ENCODE measurements at regions not wholly inside any gene's neighbourhood (a gene's known extent, or its start where the extent isn't known, plus 50 kb on each side); places are given as distances from the start of the nearest gene placed in this dataset.

DNA sequence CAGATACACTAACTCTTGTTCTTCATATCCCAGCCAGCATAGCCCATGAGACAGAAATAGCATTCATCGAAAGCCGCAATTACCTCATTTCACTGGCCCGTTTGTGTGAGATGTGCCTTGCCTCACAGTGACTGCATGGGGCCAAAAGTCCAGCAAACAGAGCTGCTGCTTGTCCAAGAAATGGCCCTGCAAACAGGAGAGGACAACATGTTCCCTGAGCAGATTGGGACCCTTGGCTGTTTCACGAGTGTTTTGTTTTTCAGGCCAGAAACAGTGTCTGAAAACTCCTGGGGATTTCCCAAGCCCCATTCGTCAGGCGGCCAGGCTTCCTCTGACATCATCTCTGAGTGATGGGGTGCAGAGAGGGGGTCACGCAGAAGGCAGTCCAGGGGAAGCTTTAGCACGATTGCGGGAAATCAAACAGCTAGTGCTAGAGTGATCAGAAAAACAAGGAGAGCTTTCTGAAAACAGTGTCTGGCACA lies 503.6 kb upstream of the PAPPA start:
- TF ChIP-seq, protein P1, sequence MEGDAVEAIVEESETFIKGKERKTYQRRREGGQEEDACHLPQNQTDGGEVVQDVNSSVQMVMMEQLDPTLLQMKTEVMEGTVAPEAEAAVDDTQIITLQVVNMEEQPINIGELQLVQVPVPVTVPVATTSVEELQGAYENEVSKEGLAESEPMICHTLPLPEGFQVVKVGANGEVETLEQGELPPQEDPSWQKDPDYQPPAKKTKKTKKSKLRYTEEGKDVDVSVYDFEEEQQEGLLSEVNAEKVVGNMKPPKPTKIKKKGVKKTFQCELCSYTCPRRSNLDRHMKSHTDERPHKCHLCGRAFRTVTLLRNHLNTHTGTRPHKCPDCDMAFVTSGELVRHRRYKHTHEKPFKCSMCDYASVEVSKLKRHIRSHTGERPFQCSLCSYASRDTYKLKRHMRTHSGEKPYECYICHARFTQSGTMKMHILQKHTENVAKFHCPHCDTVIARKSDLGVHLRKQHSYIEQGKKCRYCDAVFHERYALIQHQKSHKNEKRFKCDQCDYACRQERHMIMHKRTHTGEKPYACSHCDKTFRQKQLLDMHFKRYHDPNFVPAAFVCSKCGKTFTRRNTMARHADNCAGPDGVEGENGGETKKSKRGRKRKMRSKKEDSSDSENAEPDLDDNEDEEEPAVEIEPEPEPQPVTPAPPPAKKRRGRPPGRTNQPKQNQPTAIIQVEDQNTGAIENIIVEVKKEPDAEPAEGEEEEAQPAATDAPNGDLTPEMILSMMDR (IDR thresholded peaks at IDR 0.05; ENCODE audit: insufficient read depth, low read length, missing control alignments), result no peak
- ChIA-PET CTCF (interaction anchor here (0.9 to 1.3 kb wide), 2 partner anchors 10 to 12 kb away, joined by 4 to 5 read pairs; no protein-coding TSS in a partner anchor), POLR2A (interaction anchor here (0.9 to 2.1 kb wide), 4 partner anchors 9 to 43 kb away, joined by 3 to 28 read pairs (median 4); no protein-coding TSS in a partner anchor)
- H3K4me3 ChIP-seq (ENCODE audit: low read depth, low read length), result no peak overlapping the region
- peak; percentile 58 for DNase-seq (ENCODE audit: low read depth, low spot score)

DNA sequence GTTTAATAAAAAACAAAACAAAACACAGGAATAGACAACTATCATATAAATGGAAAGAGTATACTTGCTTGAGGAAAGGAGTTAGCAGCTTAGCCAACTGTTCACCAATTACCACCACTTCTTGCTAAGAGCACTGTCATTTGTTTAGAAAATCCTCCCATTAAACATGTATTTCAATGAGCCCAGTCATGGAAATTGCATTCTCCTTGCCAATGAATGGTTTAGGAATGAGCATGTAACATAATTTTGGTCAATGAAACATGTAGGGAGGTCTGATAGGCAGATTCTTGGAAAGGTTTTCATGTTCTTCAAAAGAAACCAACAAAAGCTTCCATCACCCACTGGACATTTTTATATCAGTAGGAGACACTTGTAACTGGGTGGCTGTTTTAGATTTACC lies 502.8 kb upstream of the PAPPA start:
- H3K4me3 ChIP-seq (ENCODE audit: low read depth, low read length), result no peak overlapping the region
- DNase-seq (ENCODE audit: low read depth, low spot score), result peak; percentile 95
- TF ChIP-seq, protein P1 (IDR thresholded peaks at IDR 0.05; ENCODE audit: insufficient read depth, low read length, missing control alignments), result no peak
- POLR2A ChIA-PET, result interaction anchor here (0.9 to 2.1 kb wide), 5 partner anchors 10 to 44 kb away, joined by 3 to 28 read pairs (median 4); no protein-coding TSS in a partner anchor
- CTCF ChIA-PET, result interaction anchor here (1.0 to 1.4 kb wide), 4 partner anchors 8 to 18 kb away, joined by 3 to 5 read pairs (median 4); no protein-coding TSS in a partner anchor

DNA sequence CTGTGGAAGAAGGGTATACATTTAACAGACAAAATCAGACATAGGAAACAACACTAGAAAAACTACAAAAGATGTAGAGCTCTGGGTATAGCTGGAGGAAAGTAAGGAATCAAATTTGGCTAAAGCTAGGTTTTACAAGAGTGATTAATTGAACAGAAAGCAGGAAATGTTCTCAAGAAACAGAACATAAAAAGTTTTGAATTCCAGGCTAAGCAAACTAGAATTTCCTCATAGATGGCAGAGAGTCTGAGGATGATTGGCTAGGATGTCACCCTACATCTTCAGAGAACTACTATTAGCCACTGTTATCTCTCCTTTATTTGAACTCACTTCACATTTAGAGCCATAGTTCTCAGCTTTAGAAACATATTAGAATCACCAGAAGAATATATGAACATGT lies 502.1 kb upstream of the PAPPA start:
- TF ChIP-seq, protein P1 (IDR thresholded peaks at IDR 0.05; ENCODE audit: insufficient read depth, low read length, missing control alignments), result no peak
- no peak for DNase-seq (ENCODE audit: low read depth, low spot score)
- no peak overlapping the region for H3K4me3 ChIP-seq (ENCODE audit: low read depth, low read length)
- ChIA-PET POLR2A (interaction anchor here (1.5 to 2.1 kb wide), 3 partner anchors 17 to 45 kb away, joined by 4 to 28 read pairs (median 5); no protein-coding TSS in a partner anchor), CTCF (interaction anchor here (1.0 to 1.4 kb wide), 4 partner anchors 9 to 18 kb away, joined by 3 to 5 read pairs (median 4); no protein-coding TSS in a partner anchor)

DNA sequence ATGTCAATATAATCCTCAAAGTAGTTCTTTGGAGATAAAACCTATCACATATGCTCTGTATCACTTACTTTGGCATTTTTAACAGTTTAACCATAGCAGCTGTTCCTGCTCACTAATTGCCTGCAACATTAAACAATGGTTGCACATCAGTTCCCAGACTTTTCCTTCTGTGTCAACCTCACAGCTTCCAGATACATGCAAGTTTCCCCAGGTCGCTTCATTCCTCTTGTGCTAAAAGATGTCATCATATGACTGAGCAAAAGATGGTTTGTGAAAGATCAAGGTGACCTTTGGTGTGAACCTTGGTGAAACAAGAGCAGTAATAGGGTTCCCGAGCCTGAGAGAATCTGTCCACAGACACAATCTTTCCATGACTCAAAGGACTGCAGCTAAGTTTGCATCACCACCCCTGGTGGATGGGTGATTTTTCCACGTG lies 500.4 kb upstream of the PAPPA start:
- TF ChIP-seq, protein P1 (IDR thresholded peaks at IDR 0.05; ENCODE audit: insufficient read depth, low read length, missing control alignments), result no peak
- CTCF ChIA-PET, result interaction anchor here (1.1 to 2.0 kb wide), 3 partner anchors 12 to 62 kb away, joined by 3 to 5 read pairs (median 4); no protein-coding TSS in a partner anchor
- POLR2A ChIA-PET, result interaction anchor here (0.7 kb wide), 1 partner anchor 20 kb away, joined by 3 read pairs; no protein-coding TSS in a partner anchor
- no peak for DNase-seq (ENCODE audit: low read depth, low spot score)
- H3K4me3 ChIP-seq (ENCODE audit: low read depth, low read length), result no peak overlapping the region

DNA sequence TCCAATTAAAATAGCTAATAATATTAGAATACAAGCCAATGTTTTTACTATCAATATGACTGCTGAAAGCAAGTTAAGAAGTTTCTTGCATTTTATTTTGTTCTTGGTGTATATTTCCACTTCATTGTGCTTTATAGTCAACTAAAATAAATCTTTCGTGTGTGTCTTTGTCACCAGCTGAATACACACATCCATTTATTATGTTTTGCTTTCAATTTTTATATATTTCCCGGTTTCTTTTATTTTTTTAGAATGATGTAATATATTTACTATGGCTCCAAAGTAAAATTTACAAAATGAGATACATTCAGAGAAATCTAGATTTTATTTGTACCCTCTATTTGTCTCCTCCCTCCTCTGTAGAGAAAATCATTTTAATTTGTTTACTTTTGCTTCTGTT lies 495.9 kb upstream of the PAPPA start:
- CTCF ChIA-PET, result no interaction called here
- DNase-seq (ENCODE audit: low read depth, low spot score), result no peak
- no peak overlapping the region for H3K4me3 ChIP-seq (ENCODE audit: low read depth, low read length)
- POLR2A ChIA-PET, result no interaction called here
- TF ChIP-seq, protein P1 (IDR thresholded peaks at IDR 0.05; ENCODE audit: insufficient read depth, low read length, missing control alignments), result no peak

DNA sequence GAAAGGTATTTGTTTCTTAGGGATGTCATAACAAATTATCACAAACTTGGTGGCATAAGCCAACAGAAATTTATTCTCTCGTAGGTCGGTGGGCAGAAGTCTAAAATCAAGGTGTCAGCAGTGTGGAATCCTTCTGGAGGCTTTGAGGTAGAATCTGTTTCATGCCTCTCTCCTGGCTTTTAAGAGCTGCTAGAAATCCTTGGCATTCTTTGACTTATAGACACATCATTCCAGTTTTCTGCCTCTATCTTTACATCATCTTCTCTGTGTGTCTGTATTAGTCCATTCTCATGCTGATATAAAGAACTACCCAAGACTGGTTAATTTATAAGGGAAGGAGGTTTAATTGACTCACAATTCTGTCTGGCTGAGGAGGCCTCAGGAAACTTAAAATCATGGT lies 488.1 kb upstream of the PAPPA start:
- no peak for DNase-seq (ENCODE audit: low read depth, low spot score)
- POLR2A ChIA-PET, result no interaction called here
- TF ChIP-seq, protein P1 (IDR thresholded peaks at IDR 0.05; ENCODE audit: insufficient read depth, low read length, missing control alignments), result no peak
- CTCF ChIA-PET, result interaction anchor here (1.7 kb wide), 1 partner anchor 14 kb away, joined by 3 read pairs; no protein-coding TSS in a partner anchor
- H3K4me3 ChIP-seq (ENCODE audit: low read depth, low read length), result no peak overlapping the region
